ENCODE measurements at regions not wholly inside any gene's neighbourhood (a gene's known extent, or its start where the extent isn't known, plus 50 kb on each side); places are given as distances from the start of the nearest gene placed in this dataset.
"Not testable (repeated sequence)": the region's sequence is repeated elsewhere in the genome, so short reads cannot be mapped to it uniquely, and the experiment has no call there.

DNA sequence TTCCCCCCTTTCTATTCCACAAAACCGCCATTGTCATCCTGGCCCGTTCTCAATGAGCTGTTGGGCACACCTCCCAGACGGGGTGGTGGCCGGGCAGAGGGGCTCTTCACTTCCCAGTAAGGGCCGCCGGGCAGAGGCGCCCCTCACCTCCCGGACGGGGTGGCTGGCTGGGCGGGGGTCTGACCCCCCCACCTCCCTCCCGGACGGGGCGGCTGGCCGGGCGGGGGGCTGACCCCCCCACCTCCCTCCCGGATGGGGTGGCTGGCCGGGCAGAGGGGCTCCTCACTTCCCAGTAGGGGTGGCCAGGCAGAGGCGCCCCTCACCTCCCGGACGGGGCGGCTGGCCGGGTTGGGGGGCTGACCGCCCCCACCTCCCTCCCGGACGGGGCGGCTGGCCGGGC, 363.6 kb upstream of the UMPS start:
- not testable (repeated sequence) for DNase-seq (ENCODE audit: low spot score)

DNA sequence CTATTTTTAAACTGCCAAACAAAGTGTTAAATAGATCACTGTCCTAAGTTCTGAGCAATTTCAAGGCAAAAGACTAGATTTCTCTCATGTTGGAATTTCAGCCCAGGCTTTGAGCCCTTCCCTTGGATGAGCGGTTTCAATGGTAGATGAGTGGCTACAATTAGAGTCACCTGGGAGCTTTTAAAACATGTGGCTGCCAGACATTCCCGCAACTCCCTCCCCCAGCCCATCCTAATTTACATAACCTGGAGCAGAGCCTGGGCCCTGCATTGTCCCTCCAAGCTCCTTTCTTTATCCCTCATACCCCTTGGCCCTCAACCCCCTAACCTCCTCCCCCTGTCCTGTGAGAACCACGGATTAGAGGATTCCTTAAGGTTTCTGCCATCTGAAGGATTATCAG, 357.5 kb upstream of the UMPS start:
- DNase-seq (ENCODE audit: low spot score): no peak

DNA sequence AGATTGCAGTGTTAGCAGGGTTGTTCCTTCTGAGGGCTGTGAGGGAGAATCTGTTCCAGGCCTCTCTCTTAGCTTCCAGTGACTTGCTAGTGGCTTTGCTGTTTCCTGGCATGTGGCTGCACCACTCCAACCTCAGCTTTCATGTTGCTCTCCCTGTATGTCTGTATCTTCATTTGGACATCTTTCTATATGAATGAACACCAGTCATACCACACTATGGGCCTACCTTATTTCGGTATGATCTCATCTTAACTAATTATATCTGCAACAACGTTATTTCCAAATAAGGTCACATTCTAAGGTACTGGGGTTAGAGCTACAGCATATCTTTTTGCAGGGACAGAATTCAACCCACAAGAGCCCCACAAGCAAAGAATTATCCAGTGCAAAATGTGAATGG, 356.7 kb upstream of the UMPS start:
- DNase-seq (ENCODE audit: low spot score): no peak

DNA sequence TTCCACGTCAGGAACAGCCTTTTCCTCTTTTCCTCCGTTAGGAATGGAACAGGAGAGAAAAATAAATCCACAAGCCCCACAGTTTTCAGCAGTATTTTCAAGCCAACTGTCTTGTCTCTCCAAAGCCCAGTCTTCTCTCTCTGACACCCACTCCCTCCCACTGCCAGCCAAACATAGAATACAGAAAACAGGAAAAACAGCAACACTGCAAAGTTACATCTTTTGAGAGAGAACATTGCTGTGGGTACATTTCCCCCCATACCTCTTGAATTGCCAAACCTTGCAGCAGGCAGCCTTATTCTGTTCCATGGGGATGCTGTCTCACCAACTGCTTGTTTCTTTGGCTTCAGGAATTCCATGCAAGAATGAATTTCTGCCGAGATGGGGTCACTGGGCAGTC, 355.7 kb upstream of the UMPS start:
- DNase-seq (ENCODE audit: low spot score): no peak

DNA sequence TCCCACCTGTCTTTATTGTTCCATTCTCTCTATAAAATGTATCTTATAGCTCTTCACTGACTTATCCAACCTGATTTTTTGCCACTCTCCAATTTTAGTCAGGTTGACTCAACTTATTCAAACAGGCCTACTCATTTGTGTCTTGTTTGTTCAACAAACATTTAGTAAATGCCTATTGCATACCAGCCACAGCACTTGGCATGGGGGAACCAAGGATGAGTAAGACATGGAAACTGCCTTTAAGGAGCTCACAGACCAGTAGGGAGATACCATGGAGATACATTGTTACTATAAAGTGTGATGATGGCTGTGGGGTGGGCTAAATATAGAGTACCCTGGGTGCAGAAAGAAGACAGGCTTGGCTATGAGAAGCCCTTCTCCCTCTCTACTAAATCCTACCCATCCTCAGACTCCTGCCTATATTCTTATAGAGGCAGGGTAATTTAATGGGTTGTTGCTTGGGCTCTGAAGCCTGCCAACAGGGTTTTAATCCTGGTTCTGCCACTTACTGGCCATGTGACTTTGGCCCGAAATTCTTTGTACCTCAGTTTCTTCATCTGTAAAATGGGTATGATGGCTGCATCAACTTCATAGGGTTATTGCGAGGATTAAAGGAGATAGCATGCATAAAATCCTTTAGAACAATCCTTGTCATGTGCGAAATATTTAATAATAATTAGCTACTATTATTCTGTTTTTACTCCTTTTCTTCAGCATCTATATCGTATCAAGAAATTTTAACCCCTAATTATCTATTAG, 348.5 kb upstream of the UMPS start:
- DNase-seq (ENCODE audit: low spot score): no peak

DNA sequence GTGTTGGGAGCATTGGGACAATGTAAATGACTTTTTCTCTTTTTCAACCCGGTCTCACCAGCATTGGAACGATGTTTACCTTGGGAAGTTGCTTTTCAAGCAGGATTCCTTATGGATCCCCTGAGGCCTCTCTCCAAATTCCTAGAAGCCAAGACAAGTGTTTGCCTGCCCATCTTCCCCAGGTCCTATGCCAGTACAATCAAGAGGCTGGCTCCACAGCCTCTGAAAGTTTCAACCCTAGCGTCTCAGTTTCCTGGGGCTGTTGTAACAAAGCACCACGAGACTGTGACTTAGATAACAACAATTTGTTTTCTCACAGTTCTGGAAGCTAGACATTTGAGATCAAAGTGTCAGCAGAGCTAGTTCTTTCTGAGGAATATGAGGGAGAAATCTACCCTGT, 347.2 kb upstream of the UMPS start:
- DNase-seq (ENCODE audit: low spot score): no peak

DNA sequence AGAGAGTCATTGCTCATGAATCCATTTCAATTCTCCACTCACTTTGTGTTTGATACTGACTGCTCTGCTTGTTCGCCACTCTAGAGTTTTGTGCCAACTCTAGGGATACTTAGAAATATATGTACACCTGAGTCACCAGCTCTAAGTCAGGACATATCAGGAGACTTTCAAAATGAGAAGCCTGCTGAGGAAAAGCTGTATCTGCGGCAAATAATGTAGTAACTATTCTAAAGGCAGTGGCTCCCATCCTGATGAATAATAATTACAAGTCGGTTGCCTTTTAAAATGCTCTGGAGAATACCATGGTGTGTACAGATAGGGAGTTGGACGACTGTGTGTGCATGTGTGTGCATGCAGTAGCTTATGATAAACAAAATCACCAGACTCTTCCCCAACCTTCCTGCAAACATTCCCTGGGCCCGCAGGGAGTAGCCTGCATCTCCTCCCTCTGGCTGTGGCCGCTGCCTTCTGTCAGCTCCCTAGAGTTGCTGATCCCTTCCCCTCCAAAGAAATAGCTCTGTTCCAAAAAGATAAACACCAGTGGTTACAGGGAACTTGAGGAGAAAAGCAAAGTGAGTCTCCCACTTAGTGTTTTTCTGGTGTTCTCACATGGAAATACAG, 346.3 kb upstream of the UMPS start:
- no peak for DNase-seq (ENCODE audit: low spot score)

DNA sequence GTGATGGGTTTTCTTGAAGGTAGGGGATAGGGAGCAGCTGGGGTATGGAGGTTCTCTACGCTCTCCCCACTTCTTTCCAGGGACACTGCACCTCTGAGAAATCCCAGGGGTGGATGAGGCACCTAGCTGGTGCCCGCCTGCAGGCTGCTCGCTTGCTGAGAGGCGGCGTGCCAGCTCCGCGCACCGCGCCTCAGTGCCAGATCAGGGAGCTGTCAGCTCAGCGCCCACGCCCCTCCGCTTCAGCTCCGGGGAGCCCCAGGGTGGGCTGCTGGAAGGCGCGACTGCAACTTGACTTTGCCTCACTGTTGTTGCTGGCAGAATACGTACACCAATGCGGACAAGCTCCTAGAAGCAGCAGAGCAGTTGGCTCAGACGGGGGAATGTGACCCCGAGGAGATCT, 345.7 kb upstream of the UMPS start:
- DNase-seq (ENCODE audit: low spot score): no peak

DNA sequence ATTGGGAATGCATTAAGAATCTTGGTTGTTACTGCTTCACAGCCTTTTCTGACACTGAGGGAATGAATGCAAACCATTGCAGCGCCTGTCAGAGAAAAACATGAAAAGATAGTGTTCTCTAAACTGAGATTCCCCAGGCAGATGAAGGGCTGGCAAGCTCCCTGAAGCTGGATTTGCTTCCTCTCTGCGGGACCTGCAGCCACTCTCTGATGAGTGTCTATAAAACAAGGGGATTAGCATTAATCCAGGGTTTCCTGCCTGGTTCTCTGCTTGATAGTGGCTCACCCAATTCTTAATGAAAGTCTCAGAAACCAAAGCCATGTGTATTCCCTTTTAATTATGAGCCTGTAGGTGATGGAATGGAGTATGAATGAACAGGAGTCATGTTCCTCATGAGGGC, 344.3 kb upstream of the UMPS start:
- DNase-seq (ENCODE audit: low spot score): no peak

DNA sequence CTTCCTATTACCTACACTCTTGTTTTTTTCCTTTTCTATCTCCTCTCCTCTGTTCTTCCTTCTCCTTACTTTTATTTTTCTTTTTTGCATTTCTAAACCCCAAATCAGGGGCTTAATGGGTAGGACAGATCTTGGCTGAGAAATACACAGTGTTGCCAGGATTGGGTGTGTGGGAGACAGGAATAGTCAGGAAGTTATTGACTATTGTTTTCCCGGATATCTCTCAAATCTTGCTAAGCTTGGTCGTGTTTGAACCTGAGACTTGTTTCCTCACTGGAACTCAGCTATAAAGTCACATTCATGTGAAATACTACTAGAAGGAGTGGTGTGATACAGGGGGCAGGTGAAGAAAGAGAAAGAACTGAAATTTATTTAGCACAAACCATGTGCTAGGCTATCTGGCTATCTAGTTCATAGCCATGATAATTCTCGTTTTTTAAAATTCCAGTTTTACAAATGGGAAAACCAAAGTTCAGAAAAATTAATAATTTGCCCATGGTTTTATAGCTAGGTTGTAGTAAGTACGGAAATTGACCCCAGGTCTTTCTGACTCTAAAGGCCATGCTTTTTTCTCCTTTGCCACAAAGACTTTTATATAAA, 343.2 kb upstream of the UMPS start:
- no peak for DNase-seq (ENCODE audit: low spot score)

DNA sequence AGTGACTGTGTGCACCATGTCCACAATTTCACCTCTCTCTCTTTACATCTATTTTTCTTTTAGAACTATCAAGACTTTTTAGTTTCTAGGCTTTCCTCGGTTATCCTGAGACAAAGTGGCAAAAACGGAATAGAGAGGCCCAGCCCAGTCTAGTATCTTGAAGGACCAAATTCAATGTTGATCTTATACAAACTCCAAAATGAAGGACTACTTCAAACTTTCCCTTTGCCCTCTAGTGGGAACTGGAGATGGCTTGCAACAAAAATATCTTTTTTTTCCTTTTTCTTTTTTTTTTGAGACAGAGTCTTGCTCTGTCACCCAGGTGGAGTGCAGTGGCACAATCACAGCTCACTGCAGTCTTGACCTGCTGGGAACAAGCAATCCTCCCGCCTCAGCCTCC, 338.5 kb upstream of the UMPS start:
- no peak for DNase-seq (ENCODE audit: low spot score)

DNA sequence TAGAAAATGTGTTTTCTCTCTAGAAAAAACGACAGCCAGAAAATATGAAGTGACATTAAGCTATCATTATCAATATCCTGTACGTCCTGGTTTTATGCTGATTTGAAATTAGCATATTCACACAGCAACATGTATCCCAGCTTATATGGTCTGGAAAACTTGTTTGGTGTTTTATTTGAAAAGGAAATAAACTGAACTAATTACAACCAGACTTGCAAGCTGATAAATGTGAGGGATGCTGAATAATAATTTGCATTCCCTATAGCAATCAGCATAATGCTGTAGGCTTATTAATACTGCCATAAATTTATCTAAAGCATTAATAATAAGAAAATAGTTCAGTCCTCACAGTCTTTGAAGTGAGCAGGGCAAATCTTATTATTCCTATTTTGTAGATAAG, 336.9 kb upstream of the UMPS start:
- no peak for DNase-seq (ENCODE audit: low spot score)

DNA sequence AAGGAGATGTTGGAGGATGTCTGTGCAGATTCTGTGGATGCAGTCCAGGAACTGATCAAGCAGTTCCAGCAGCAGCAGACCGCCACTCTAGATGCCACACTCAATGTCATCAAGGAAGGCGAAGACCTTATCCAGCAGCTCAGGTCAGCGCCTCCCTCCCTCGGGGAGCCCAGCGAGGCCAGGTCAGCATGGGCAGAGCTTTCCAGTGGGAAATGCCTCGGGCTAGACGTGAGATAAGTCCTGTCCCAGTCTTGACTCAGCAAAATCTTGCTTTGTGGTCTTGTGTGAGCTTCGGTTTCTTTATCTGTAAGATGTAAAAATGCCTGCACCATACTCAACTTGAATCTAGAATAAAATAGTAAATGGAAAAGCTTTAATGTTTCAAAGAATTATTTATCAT, 335.1 kb upstream of the UMPS start:
- DNase-seq (ENCODE audit: low spot score): no peak

DNA sequence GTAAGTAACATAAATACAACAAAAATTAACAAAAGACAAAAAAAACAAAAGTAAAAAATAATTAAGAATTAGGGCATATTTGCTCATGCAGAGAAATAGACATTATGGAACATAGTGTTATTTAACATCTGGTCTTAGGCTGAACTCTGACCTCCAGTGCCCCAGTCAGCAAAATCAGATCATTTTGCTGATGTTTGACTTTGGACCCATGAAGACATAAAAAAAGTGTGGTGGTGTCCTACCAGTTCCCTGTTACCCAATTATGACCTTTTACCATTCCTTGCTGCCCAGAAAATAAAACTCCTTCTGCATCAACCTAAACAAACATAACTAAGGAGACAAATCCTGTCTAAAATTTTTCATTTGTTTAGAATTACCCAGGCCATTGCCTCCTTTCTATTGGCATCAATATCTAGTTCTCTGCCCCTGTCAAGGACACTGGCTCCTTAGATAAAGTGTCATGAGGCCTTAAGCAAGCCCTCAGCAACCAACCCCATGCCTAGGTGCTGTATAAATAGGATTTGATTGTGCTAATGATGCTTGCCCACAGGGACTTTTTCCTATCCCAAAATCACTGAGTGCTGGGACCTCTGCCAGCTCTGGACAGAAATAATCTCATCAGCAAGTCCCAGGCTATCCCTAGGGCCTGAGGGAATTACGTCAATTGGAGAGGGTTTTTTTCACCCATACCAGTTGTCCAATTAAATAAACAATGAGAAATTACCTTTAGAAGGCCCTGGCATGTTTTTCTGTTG, 334.5 kb upstream of the UMPS start:
- DNase-seq (ENCODE audit: low spot score): no peak

DNA sequence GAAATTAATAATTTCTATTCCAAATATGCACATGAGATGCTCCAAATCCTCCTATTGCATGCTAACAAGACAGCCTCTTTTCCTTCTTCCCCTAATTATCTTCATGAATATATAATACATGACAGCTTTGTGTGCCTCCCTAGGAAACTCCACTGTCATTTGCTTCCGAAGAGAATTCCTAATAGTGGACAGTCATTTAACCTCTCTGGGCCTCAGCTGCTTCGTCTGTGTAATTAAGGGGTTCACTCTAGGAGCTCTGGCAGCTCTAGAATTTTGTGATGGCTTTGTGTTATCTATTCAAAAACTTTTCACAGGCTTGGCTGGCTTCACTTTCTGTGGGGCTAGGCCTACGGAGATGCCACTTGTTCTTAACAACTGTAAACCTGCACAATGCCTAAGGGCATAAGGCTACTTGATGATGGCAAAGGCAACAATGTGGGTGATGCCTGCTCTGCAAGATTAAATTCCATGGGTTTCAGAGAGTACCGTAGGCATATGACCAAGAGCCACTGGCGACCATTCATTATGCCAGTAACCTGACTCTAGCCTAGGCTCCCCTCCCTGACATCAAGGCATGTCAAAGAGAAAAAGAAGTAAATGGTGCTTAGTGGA, 333.8 kb upstream of the UMPS start:
- no peak for DNase-seq (ENCODE audit: low spot score)

DNA sequence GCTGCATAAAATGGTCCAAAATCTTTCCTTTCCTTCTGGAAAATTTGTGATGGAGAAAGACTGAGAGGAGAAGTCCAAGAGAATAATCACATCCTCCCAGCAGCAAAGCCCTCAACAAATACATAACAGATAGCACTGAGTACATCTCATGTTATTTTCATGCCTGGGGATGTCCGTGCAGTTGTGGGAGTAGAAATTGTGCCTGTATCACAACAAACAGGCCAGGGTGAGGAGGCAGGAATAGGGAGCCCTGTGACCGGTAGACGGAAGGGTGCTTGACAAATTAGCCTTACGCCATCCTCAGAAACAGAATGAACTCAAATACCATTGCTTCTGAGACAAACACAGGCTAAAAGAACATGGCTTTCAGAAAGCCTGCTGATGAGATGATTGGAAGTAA, 333.2 kb upstream of the UMPS start:
- DNase-seq (ENCODE audit: low spot score): no peak

DNA sequence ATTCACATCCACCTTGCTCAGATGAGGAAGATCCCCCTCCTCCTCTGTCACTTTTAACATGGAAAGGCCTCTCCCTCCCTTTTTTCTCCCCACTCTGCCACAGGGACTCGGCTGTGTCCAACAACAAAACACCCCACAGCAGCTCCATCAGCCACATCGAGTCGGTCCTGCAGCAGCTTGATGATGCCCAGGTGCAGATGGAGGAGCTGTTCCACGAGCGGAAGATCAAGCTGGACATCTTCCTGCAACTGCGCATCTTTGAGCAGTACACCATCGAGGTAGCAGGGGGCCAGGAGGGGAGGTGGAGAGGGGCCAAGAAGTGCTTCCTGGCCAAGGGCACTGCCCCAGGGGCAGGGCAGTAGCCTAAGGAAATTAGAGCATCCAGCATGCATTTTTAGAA, 331.7 kb upstream of the UMPS start:
- DNase-seq (ENCODE audit: low spot score): no peak

DNA sequence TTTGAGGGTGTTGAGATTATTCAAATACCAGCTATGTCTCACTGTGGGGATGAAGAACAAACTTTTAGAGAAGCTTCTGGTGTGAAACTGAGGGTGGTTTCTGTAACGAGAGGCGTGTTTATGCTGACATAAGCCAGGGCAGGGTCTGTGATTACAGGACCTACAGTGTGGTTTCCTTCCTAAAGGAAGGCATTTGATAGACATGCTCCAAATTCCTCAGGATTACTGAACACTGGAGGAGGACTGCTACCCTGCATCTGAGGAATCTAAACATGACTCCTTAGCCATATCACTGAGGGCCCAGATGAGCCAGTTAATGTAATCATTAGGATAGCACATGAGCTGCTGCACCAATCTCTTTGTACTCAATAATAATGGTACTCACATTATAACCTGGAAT, 328.4 kb upstream of the UMPS start:
- DNase-seq (ENCODE audit: low spot score): no peak

DNA sequence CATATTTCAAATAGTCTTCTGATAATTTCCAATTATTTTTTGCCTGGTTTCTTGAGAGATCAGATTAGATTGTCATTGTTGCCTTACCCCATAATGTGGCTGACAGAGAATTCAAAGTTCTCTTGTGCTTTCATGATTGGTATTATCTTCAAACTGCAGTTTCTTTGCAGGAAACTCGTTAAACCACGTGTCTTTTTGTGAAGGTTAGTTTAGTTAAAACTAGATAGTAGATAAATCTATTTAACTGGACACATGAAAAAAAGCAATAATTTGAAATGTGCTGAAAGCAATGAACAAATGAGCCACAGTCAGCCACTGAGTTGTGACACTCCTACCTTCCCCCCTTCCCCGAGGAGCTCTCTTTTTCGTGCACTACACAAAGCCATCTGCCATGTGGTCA, 327.5 kb upstream of the UMPS start:
- DNase-seq (ENCODE audit: low spot score): no peak

DNA sequence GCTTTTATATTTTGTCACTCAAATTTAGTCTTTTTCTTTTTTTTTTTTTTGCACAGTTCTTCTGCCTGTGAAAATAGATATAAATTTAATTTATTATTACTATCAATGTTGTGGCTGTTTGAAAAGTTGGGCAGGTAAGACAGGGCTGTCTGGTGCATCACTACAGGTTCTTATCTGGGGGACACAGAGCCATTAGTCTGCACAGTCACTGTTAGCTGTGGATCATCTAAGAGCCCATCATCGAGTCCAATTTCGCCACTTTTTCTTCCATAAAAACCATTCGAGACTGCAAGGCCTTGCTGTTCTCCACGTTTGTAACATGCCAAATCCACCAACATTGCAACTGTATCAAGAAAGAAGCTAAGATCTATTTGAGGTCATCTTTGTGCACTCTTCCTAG, 325.6 kb upstream of the UMPS start:
- no peak for DNase-seq (ENCODE audit: low spot score)

DNA sequence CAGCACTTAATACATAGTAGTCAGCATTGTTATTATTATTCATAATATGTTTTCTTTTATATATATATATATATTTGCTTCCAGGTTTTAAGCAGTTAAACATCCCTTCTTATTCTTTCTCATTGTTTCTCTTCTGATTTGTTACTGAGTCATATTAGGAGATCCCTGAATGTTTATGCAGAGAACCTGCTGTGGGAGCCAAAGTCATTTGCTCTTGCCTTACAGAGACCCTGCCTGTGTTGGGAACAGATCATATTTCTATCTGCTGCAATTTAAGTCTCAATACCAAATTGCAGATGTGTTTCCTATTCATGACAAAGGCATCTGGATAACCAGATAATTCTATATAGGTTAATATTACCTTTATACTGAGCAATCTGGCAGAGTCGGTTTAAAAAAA, 323.0 kb upstream of the UMPS start:
- DNase-seq (ENCODE audit: low spot score): no peak

DNA sequence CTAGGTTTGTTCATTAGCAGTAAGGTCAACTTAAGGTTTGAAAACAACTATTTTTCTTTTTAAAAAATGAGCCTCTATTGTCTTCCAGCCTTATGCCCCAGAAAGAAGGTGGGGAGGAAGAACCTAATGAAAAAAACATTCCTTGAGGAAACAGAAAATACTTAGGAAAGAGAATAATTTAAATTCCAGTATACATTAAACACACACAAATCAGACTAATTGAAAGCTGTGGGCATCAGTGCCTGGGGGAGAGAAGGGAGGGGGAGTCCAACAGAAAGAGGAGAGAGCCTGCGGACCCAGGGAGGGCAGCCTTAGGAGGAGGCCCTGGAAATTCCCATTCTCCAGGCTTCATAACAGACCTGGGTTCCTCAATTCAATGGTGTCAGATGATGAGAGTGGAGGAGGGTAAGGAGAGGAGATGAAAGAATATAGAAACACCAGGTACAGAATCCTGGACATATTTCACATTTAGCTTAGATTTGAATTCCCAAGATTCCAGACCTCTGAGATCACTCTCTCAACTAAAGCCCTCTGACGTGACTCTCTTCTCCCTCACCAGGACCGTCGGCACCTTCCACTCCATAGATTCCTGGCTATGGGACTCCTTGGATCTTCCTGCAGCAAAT, 320.5 kb upstream of the UMPS start:
- no peak for DNase-seq (ENCODE audit: low spot score)

Data from globus pallidus (tissue), 1 donor.